Inferior parietal cortex (tissue), 1 donor: ENCODE measurements at regions not wholly inside any gene's neighbourhood (a gene's known extent, or its start where the extent isn't known, plus 50 kb on each side); places are given as distances from the start of the nearest gene placed in this dataset.
"Not testable (repeated sequence)": the region's sequence is repeated elsewhere in the genome, so short reads cannot be mapped to it uniquely, and the experiment has no call there.

Experiments
- DNase-seq: peaks from one replicate; pipeline ENCODE4 v3.0.0-alpha.2; 2016; ENCODE audit errors: extremely low spot score

DNA sequence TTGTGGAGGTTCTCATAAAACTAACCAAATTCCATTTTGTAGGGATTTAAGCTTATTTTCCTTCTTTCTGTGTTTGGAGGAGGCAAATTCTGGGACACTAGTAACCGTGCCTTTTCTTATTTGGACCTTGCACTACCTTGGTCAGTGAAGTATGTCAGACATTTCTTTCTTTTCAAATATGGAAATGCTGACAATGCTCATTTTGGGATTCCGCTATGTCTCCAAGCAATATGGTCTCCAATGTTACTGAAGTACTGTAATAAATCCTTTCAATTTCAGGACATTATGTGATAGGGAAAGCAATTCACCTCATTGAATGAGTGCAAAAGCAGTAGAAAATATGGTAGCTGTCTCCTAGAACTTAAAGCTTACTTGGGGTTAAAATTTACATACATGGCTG is 372.3 kb downstream of the HLX start:
- no peak for DNase-seq

DNA sequence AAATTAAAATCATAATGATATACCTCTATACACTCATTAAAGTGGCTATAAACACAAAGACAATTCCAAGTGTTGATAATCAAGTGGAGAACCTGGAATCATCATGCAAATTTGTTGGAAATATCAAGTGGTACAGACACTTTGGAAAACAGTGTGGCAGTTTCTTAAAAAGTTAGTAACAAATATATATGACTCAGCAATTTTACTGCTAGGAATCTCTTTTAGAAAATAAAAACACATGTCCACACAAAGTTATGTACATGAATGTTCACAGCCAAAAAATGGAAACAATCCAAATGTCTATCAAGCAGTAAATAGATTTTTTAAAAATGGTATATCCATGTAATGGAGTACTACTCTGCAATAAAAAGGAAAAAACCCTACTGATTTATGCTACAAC is 375.6 kb downstream of the HLX start:
- DNase-seq, result no peak

DNA sequence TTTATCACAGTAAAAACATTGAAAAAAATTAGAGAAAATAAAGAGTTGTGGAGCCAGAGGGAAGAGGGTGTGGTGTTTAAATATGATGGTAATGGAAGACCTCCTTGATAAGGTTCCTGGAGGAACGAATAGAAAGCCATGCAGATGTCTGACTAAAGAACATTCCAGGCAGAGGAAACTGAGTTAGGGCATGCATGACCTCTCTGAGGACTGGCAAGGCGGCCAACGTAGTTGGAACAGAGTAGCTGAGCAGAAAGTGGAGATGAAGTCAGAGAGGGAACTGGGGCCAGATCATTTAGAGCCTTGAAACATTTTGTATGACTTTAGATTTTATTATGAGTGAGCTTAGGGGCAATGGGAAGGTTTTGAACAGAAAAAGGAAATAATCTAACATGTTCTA is 377.5 kb downstream of the HLX start:
- no peak for DNase-seq

DNA sequence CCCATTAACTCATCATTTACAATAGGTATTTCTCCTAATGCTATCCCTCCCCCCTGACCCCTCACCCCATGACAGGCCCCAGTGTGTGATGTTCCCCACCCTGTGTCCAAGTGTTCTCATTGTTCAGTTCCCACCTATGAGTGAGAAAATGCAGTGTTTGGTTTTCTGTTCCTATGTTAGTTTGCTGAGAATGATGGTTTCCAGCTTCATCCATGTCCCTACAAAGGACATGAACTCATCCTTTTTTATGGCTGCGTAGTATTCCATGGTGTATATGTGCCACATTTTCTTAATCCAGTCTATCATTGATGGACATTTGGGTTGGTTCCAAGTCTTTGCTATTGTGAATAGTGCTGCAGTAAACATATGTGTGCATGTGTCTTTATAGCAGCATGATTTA is 378.3 kb downstream of the HLX start:
- DNase-seq, result not testable (repeated sequence)

DNA sequence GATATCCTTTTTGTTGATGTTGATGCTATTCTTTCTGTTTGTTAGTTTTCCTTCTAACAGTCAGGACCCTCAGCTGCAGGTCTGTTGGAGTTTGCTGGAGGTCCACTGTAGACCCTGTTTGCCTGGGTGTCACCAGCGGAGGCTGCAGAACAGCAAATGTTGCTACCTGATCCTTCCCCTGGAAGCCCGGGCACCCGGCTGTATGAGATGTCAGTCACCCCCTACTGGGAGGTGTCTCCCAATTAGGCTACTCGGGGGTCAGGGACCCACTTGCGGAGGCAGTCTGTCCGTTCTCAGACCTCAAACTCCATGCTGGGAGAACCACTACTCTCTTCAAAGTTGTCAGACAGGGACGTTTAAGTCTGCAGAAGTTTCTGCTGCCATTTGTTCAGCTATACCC is 383.4 kb downstream of the HLX start:
- DNase-seq, result not testable (repeated sequence)

DNA sequence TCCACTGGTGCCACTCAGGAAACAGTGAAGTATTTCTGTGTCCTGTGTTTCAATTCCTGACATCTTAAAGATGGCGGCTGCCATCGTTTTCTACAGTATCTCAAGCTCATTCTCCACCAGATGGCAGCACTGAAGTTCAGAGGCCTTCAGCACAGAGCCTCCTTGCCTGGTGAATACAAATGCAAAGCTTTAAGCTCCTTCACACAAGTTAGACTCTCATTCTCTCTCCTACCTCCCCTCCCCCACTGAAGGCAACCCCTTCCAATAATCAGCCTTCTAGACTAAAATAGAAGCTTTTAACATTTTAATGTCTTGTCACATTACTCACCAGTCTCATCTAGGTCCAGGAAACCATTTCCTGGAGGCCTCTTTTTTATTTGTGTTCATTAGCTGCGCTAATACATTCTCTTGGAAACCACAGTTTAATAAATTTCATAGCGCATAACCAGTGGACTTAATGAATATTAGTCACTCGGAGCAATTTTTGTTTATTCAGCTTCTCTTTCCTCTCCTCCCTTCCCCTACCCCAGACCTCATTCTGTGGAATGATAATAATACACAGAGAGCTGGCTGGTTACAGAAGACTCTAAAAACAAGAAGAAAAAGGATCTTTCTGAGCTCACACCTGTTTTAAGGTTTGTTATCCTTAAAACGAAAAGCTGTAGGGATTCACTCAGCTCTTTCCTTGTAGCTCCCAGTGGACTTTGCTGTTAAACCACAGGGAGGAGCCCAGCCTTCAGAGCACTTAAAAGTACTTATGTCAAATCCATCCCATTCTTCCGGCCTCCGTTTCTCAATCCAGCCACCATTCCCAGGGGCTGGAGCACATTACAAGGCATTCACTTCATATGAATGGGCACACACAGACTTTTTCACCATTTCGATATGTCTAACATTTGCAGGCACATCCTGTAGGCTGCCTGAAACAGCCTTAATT is 384.9 kb downstream of the HLX start:
- DNase-seq, result peak; percentile 84

DNA sequence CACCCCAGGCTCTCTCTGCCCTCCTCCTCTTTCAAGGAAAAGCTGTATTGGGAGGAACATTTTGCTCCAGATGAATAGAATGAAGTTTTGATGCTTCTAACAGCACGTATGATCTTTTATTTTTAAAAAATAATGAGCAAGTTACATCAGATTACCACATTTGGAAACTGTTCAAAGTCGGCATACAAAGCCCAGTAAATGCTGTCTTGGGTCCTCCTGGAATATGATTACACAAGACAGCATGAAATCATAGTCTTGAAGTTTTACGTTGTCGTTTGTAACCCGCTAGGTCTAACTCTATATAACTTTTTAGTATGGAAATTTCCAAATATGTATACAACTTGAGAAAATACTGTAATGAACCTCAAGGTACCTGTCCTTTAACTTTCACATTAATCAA is 385.6 kb downstream of the HLX start:
- no peak for DNase-seq

DNA sequence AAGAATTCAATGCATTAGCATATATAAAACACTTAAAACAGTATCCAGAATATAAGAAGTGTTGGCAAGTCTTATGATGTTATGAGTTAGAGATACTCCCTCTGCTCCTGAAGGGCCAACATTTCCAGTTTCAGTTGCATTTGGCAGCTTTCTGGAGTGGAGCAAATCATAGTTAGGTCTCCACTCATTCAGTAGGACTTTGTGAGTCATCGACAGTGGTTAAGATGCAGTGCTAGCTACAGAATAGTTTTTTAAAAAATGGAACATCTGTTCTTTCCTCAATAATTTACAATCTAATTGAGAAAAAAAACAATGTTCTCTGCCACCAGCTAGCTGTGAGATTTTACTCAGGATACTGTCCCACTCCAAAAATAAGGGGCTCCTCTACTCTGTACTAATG is 389.1 kb downstream of the HLX start:
- no peak for DNase-seq

DNA sequence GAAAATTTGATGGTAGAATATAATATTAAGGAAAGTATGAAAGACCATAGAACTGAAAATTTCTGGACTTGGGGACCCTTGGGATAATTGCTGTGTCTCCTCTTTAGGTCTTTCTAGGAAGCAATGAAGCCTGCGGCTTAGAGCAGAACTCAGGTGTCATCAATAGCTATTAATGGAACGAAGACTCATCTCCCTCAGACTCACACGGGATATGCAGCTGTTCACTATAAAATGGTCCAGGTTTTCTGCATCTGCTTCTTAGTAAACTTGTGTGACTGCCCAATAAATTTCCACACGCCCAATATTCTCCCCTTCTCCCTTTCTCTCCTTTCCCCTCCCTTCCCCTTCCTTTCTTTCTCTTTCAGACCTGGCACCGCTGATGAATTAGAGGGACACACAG is 392.5 kb downstream of the HLX start:
- DNase-seq, result no peak

DNA sequence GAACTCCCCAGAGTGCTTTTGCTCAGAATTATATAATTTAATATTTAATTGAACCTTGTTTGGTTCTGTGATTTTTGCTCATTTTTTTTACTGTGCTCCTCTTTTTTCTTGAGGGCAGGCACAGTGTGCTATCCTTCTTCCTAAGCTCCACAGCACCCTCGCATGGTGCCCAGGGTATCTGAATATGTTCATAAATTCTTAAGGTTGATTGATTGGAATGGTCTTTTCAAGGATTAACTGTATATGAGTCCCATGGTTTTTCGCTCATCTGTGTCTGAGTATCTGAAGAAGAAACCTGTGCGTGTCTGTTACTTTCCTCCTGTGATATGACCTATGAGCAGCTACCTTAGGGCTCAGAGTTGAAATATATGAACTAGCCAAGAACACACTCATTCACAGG is 393.7 kb downstream of the HLX start:
- no peak for DNase-seq

DNA sequence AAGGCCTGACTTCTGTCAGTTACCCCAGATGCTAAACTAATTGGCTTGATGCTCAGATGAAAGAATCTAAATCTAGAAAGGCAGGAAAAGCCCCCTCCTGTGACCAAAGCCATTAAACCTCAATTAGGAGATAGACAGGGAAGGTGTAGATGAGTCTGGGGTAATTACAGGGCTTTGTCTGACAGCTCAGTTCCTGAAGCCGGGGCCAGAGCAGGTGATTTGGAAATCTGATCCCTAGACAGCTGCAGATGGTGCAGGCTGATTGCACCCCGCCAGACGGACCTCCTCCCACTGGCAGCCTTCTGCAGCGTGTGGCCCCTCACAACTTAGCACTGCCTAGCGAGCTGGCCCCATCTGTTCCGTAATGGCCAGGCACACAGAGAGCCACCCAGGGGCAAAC is 395.1 kb downstream of the HLX start:
- no peak for DNase-seq

DNA sequence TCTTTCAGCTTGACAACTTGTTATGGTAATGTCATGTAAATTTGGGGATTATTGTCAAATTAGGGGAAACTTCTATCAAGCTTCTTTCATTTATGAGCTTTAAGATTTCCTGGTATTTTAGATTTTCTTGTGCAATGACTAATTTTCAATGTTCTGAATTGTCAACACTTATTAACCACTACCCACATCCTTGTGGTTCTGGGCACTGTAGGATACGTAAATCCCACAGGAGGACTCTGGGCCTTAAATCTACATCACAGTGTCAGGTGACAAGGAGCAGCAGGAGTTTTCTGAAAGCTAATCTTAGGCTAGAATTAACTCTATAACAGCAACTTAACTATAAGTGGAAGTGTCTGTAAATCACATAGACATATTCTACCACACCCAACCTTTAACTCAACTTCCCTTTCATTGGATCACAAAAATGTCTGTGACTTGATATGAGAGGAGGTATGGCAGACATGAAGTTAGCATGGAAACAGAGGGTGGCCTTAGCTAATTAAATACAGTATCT is 397.7 kb downstream of the HLX start:
- DNase-seq, result no peak

DNA sequence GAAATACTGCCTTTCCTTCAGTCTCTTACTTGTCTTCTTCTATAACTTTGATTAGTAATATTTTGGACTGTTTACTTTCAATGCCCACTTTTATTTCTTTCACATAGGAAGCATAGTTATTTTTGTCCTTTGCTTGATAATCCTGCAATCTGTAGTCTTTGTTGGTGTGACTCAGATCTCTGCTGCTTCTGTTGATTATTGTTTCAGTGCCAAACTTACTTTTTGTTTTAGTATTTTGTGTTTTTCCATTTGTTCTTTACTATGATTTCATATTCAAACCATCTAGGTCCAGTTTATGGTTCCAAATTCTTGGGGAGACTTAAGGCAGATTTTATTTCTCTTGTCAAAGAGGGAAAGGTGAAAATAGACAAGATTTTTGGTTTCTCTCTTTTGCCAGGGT is 399.9 kb downstream of the HLX start:
- DNase-seq, result no peak

DNA sequence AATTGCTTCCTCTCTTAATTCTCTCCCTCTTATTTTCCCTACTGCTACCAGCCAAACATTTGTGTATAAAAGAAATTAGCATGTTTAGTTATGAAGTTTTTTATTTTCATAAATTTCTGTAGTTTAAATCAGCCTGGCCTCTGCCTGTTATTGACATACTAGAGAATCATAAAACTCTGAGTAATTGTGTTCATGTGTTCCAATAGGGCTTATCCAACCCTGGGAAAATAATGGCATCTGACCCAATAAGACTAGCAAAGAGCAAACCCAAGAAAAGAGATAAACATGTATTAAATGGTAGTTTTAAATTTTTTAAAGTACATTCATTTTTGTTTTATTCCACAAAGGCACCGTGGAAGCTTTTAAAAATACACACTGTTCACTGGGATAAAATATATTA is 404.3 kb downstream of the HLX start:
- DNase-seq, result no peak

DNA sequence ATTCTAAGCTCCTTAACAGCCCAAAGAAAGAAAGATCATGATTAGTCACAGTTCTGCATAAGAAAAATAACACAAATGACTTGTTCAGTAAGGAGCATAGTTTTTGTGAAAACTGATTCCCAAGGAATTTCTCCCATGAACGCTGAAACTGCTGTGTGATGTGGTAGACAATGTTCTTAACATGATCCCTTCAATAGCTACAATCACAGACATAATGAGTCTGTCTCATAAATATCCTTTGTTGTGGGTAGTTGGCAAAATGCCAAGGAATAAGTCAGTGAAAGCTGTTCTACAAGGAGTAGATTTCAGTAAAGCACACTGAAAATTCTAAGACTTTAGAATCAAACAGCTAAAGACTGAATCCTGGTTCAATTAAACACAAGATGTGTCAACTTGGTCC is 404.8 kb downstream of the HLX start:
- DNase-seq, result peak; percentile 47

DNA sequence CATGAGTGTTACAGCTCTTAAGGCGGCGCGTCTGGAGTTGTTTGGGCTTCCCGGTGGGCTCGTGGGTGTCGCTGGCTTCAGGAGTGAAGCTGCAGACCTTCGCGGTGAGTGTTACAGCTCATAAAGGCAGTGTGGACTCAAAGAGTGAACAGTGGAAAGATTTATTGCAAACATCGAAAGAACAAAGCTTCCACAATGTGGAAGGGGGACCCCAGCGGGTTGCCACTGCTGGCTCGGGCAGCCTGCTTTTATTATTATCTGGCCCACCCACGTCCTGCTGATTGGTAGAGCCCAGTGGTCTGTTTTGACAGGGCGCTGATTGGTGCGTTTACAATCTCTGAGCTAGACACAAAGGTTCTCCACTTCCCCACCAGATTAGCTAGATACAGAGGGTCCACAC is 405.7 kb downstream of the HLX start:
- not testable (repeated sequence) for DNase-seq

DNA sequence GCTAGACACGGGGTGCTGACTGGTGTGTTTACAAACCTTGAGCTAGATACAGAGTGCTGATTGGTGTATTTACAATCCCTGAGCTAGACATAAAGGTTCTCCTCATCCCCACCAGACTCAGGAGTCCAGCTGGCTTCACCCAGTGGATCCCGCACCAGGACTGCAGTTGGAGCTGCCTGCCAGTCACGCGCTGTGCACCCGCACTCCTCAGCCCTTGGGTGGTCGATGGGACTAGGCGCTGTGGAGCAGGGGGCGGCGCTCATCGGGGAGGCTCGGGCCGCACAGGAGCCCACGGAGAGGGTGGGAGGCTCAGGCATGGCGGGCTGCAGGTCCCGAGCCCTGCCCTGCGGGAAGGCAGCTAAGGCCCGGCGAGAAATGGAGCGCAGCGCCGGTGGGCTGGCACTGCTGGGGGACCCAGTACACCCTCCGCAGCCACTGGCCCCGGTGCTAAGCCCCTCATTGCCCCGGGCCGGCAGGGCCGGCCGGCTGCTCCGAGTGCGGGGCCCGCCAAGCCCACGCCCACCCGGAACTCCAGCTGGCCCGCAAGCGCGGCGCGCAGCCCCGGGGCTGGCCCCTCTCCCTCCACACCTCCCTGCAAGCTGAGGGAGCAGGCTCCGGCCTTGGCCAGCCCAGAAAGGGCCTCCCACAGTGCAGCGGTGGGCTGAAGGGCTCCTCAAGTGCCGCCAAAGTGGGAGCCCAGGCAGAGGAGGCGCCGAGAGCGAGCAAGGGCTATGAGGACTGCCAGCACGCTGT is 406.4 kb downstream of the HLX start:
- not testable (repeated sequence) for DNase-seq

DNA sequence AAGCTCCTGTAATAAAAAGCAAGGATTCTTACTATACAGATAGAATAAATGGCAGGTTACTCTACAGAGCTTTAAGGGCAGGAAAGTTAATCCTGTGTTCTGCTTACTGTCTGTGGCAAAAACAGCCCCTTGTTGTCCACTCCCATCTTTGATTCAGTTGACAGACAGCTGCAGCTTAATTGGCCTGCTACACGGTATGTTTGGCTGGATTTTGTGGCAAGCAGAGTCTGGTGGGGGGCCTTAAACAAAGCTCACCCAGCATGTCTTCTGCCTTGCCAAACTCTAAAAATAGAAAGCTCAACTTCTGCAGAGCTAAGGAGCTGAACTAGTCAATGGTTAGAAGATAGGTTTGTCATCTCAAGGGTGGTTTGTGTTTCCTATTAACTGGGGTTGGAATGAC is 407.2 kb downstream of the HLX start:
- no peak for DNase-seq

DNA sequence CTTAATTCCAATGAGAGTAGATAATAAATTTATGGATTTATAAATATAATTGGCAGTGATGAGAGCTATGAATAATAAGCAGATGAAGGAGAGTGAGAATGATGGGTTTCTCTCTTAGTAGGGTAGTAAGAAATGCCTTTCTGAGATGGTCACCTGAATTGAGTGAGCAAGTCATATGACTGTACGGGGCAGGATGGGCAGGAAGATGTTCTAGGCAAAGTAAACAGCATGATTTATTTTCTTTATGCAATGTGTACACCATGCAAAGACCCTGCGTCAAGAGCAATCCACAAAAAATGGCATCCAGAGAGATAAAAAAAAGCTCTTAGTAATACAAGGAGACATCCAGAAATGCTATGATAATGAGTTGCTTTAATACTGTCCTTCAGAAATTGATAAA is 409.9 kb downstream of the HLX start:
- DNase-seq, result no peak

DNA sequence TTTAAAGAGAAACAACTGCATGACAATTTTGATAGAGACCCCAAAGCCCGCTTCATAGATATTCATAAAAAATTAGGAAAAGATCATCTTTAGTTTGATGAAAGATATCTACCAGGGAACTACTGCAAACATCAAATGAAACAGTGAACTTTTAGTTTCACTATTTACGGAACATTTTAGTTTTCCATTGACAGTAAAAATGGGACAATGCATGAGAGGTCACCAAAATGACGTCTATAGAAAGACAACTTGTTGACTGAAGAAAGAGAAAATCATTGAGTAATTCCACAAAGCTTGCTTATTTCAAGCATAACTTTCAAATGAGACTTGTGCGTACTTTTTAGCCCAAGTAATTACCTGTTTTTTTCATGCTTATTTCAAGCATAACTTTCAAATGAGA is 411.4 kb downstream of the HLX start:
- no peak for DNase-seq

DNA sequence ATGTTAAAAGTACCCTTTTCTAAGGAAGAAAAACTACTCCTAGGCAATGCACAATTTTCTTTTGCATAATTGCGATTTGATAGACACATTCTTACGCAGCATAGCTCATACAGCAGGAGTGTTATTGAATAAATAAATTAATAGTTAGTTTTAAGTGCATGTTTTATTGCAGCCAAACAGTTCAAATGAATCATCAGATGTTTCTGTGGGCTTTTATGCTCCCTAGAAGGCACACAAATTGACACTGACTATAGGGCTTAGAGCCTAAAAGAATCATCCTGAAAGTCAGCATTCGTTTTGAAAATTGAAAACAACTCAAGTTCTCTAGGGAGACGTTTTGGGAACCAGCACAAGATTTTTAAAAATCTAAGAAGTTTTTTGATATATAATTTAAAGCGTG is 411.9 kb downstream of the HLX start:
- no peak for DNase-seq

DNA sequence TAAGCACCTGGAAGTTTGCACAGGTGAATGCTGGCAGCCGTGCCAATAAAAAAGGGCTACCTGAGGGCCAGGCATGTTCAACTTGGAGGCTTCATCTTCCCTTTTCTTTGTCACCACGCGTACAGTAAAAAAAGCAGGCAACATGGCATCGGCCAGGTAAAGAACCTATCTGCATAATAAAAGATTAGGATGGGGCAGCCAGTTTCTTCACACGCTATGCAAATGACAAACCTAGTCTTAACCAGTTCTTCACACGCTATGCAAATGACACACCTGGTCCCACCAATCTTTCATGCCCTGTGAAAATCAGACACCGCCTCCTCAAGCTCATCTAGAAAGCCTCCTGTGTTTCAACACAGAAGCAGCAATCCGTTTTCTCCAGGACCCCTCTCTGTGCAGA is 413.4 kb downstream of the HLX start:
- no peak for DNase-seq

DNA sequence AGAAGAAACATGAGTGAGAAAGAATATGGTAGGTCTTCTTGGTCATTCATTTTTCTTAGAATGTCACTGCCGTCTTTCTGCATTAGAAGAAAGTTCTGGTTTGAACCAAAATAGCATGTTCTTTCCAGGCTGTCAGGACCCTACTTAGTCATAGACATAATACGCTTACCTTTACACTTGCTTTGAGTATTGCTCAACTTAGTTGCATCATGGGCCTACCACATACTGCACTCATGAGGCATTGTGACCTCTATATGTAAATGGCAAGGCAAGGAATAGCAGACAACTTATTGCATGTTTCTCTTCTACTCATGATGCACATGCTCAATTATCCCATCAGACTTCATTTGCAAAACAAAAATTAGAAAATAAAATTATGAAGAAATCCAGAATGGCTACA is 415.0 kb downstream of the HLX start:
- DNase-seq, result no peak
